Lung (tissue), 11 donors: ENCODE measurements at regions not wholly inside any gene's neighbourhood (a gene's known extent, or its start where the extent isn't known, plus 50 kb on each side); places are given as distances from the start of the nearest gene placed in this dataset.
A peak's percentile ranks its signal among the peaks of the same experiment; 100 is the strongest.

Experiments
- ATAC-seq: fragments of 200-7000 bp; cut with Tn5 transposase; one replicate; pipeline ENCODE4 v1.9.1; 2020; ENCODE audit warnings: moderate number of reproducible peaks; ENCODE audit not compliant: insufficient read depth, low FRiP score
- DNase-seq, 3 donors: peaks; one replicate each; pipeline ENCODE4 v3.0.0-alpha.2; 2013 to 2017
- H3K27ac ChIP-seq, 2 donors: one replicate each; pipeline ENCODE4 v1.5.1; 2013; ENCODE audit warnings: mild to moderate bottlenecking in 2 of 2, moderate library complexity in 2 of 2, control low read depth in 1 of 2, inconsistent platforms in 1 of 2, low read depth in 1 of 2, low read length in 1 of 2
- H3K27me3 ChIP-seq, 3 donors: one replicate each; pipeline ENCODE4 v1.5.1; 2013; ENCODE audit warnings: low read length in 2 of 3; ENCODE audit not compliant: control insufficient read depth in 3 of 3, insufficient read depth in 3 of 3
- H3K36me3 ChIP-seq, 4 donors: one replicate each; pipeline ENCODE4 v1.5.1; 2013; ENCODE audit warnings: low read length in 4 of 4, mild to moderate bottlenecking in 1 of 4, moderate library complexity in 1 of 4; ENCODE audit not compliant: control insufficient read depth in 4 of 4, insufficient read depth in 4 of 4
- H3K4me1 ChIP-seq, 5 donors: one replicate each; pipeline ENCODE4 v1.5.1; 2013; ENCODE audit warnings: low read length in 5 of 5, mild to moderate bottlenecking in 2 of 5, moderate library complexity in 1 of 5; ENCODE audit not compliant: control insufficient read depth in 5 of 5, insufficient read depth in 5 of 5
- H3K4me3 ChIP-seq: one replicate; pipeline ENCODE4 v1.5.1; 2013; ENCODE audit warnings: mild to moderate bottlenecking, control low read depth, moderate library complexity
- H3K9ac ChIP-seq, 2 donors: one replicate each; pipeline ENCODE4 v1.5.1; 2013; ENCODE audit warnings: low read length in 2 of 2, control low read depth in 1 of 2; ENCODE audit not compliant: insufficient read depth in 1 of 2
- H3K9me3 ChIP-seq, 4 donors: one replicate each; pipeline ENCODE4 v1.5.1; 2013; ENCODE audit warnings: low read length in 3 of 4, mild to moderate bottlenecking in 1 of 4, moderate library complexity in 1 of 4; ENCODE audit not compliant: control insufficient read depth in 4 of 4, insufficient read depth in 3 of 4
- WGBS, 2 donors: extraction: QIAGEN DNeasy Blood & Tissue Kit; methylation state at CpG; one replicate each; pipeline ENCODE4 v1.1.7; 2013; 5-methylcytosine and 5-hydroxymethylcytosine counted together
- TF ChIP-seq, protein P1 (sequence below): IDR thresholded peaks from 2 replicates; pipeline ENCODE4 v1.5.1; 2012; ENCODE audit warnings: mild to moderate bottlenecking; ENCODE audit errors: control extremely low read depth, extremely low read depth
- donor health status: control.
- donor health status: control.
- donor health status: Bipolar disorder and iron deficiency.
- donor health status: healthy.
- donor health status: DM: yes; HTN: yes; CAD: no.

DNA sequence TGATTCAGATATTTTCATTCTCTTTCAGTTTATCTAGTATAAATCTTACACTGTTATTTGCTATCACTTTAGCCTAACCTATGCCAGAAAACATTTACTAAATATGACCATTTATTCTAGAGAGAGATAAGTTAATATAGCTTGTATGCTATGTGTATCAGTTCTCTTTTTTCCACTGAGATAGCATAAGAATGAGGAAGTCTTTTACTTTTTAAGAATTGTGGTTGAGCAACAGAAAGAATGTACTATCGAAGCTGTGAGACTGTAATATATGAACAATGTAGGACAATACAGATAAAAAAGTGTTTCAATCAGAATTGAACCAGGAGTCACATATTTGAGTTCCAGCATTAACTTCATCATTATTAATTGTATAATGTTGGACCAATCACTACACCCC, 479.9 kb upstream of the PLXNA2 start:
- Histone ChIP-seq H3K36me3 (no peaks in the 10 kb centered on the region), H3K4me1 (no peaks in the 10 kb centered on the region), H3K9me3 (peaks cover 0 to 17% (median 4%) of the 10 kb centered on the region in 4 donors), H3K4me3 (no peak overlapping the region), H3K27ac (no peak overlapping the region), H3K9ac (no peak overlapping the region), H3K27me3 (no peaks in the 10 kb centered on the region)
- TF ChIP-seq, protein P1, sequence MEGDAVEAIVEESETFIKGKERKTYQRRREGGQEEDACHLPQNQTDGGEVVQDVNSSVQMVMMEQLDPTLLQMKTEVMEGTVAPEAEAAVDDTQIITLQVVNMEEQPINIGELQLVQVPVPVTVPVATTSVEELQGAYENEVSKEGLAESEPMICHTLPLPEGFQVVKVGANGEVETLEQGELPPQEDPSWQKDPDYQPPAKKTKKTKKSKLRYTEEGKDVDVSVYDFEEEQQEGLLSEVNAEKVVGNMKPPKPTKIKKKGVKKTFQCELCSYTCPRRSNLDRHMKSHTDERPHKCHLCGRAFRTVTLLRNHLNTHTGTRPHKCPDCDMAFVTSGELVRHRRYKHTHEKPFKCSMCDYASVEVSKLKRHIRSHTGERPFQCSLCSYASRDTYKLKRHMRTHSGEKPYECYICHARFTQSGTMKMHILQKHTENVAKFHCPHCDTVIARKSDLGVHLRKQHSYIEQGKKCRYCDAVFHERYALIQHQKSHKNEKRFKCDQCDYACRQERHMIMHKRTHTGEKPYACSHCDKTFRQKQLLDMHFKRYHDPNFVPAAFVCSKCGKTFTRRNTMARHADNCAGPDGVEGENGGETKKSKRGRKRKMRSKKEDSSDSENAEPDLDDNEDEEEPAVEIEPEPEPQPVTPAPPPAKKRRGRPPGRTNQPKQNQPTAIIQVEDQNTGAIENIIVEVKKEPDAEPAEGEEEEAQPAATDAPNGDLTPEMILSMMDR, result no peak
- ATAC-seq, result no peak
- WGBS, 2 donors, result 15 to 23% methylated on average over 1 of the region's 1 CpG
- DNase-seq, result no peak

DNA sequence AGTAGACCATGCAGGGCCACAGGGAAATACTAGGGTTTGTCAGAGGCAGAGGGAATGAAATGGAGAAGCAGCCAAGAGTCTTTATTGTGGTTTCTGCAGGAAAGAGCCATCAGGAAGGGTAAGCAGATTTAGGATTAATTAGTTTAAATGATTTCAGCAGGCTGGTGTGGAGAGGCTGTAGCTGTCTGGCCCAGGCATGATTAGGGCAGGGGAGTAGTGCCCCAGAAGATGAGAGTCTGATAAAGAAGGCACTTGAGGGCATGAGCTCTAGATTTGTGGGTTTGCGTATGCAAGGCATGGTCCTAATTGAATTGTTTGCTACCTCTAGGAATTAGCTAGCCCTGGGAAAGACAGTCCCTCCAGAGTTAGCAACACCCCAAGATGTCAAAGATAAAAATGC, 484.6 kb upstream of the PLXNA2 start:
- DNase-seq, result no peak
- H3K9me3 ChIP-seq, result peaks cover 0 to 3% (median under 1%) of the 10 kb centered on the region in 4 donors
- no peak for ATAC-seq
- H3K36me3 ChIP-seq, result no peaks in the 10 kb centered on the region
- WGBS, 2 donors, result 95% methylated on average over 1 of the region's 1 CpG
- no peak overlapping the region for H3K4me3 ChIP-seq
- TF ChIP-seq, protein P1, result no peak
- H3K4me1 ChIP-seq, result peaks cover 0 to 5% (median 0%) of the 10 kb centered on the region in 5 donors
- H3K27me3 ChIP-seq, result peaks cover 0 to 5% (median 0%) of the 10 kb centered on the region in 3 donors
- no peak overlapping the region for H3K27ac ChIP-seq
- no peak overlapping the region for H3K9ac ChIP-seq

GRCh38 chr1:208731981-208732821, 488.0 kb upstream of the PLXNA2 start:
- peaks cover 0 to 5% (median 0%) of the 10 kb centered on the region in 3 donors for H3K27me3 ChIP-seq
- peaks cover 0 to 8% (median 0%) of the 10 kb centered on the region in 5 donors for H3K4me1 ChIP-seq
- 13 to 20% methylated on average over 4 of the region's 4 CpGs for WGBS, 2 donors
- H3K4me3 ChIP-seq, result no peak overlapping the region
- H3K27ac ChIP-seq, result no peak overlapping the region
- ATAC-seq (no peak), DNase-seq (peak in 2 of 3 donors; percentile 12 to 64)
- no peaks in the 10 kb centered on the region for H3K36me3 ChIP-seq
- peaks cover 0 to 3% (median 0%) of the 10 kb centered on the region in 4 donors for H3K9me3 ChIP-seq
- H3K9ac ChIP-seq, result peak overlapping the region in 1 of 2 donors; percentile 23
- TF ChIP-seq, protein P1, result no peak
